GM23338 (cell line): ENCODE measurements at regions not wholly inside any gene's neighbourhood (a gene's known extent, or its start where the extent isn't known, plus 50 kb on each side); places are given as distances from the start of the nearest gene placed in this dataset.

Source experiments
- ATAC-seq: fragments of 200-7000 bp; cut with Tn5 transposase; 3 replicates; pipeline ENCODE4 v1.9.1; 2020
- DNase-seq: peaks from one replicate; pipeline ENCODE4 v3.0.0-alpha.2; 2015; ENCODE audit warnings: low spot score
- H2AFZ ChIP-seq: fragments of 200-600 bp; sonication (generic); 2 replicates; pipeline ENCODE4 v1.8.0; 2016; ENCODE audit warnings: antibody characterized with exemption, mild to moderate bottlenecking, moderate library complexity
- H3F3A ChIP-seq: fragments of 200-600 bp; sonication (generic); replicated peaks from 2 replicates; pipeline ENCODE4 v1.8.0; 2017; ENCODE audit warnings: antibody characterized with exemption, mixed run types, low read depth
- H3K27ac ChIP-seq: fragments of 200-600 bp; sonication (generic); 2 replicates; pipeline ENCODE4 v1.6.1; 2016; ENCODE audit warnings: low read depth
- H3K27me3 ChIP-seq: fragments of 200-600 bp; sonication (generic); 2 replicates; pipeline ENCODE4 v1.8.0; 2016; ENCODE audit warnings: mild to moderate bottlenecking, mixed run types, moderate library complexity; ENCODE audit not compliant: insufficient read depth
- H3K36me3 ChIP-seq: fragments of 200-600 bp; sonication (generic); 2 replicates; pipeline ENCODE4 v1.8.0; 2016; ENCODE audit warnings: mild to moderate bottlenecking; ENCODE audit not compliant: insufficient read depth
- H3K4me1 ChIP-seq: fragments of 200-600 bp; sonication (generic); 2 replicates; pipeline ENCODE4 v1.8.0; 2016; ENCODE audit warnings: mild to moderate bottlenecking, moderate library complexity; ENCODE audit not compliant: insufficient read depth
- H3K4me2 ChIP-seq: fragments of 200-600 bp; sonication (generic); 2 replicates; pipeline ENCODE4 v1.7.1; 2017; ENCODE audit warnings: mixed run types
- H3K4me3 ChIP-seq: fragments of 200-600 bp; sonication (generic); 2 replicates; pipeline ENCODE4 v1.6.1; 2016; ENCODE audit warnings: mixed run types
- H3K79me2 ChIP-seq: fragments of 200-600 bp; sonication (generic); replicated peaks from 2 replicates; pipeline ENCODE4 v1.8.0; 2017; ENCODE audit warnings: mild to moderate bottlenecking; ENCODE audit not compliant: insufficient read depth
- H3K9me2 ChIP-seq: fragments of 200-600 bp; sonication (generic); 2 replicates; pipeline ENCODE4 v1.8.0; 2017; ENCODE audit not compliant: insufficient read depth
- H4K20me1 ChIP-seq: fragments of 200-600 bp; sonication (generic); replicated peaks from 2 replicates; pipeline ENCODE4 v1.8.0; 2017; ENCODE audit warnings: mild to moderate bottlenecking; ENCODE audit not compliant: insufficient read depth
- H3K27ac Mint-ChIP-seq: 2 replicates; pipeline ENCODE4 v1.8.0; 2020; ENCODE audit warnings: inconsistent platforms, mild to moderate bottlenecking, moderate library complexity, mixed read lengths
- H3K27me3 Mint-ChIP-seq: 3 replicates; pipeline ENCODE4 v1.8.0; 2022; ENCODE audit warnings: low read depth, mild to moderate bottlenecking, moderate library complexity, mixed read lengths, inconsistent platforms; ENCODE audit not compliant: insufficient read depth, poor library complexity
- H3K36me3 Mint-ChIP-seq: 3 replicates; pipeline ENCODE4 v1.8.0; 2021; ENCODE audit warnings: low read depth, mild to moderate bottlenecking, inconsistent platforms, moderate library complexity, mixed read lengths
- H3K4me1 Mint-ChIP-seq: 3 replicates; pipeline ENCODE4 v1.8.0; 2020; ENCODE audit warnings: mild to moderate bottlenecking, inconsistent platforms, mixed read lengths
- H3K4me3 Mint-ChIP-seq: 3 replicates; pipeline ENCODE4 v1.8.0; 2021; ENCODE audit warnings: moderate library complexity, mild to moderate bottlenecking, inconsistent platforms, mixed read lengths
- H3K9me3 Mint-ChIP-seq: 3 replicates; pipeline ENCODE4 v1.8.0; 2020; ENCODE audit warnings: moderate library complexity, mild to moderate bottlenecking, inconsistent platforms, mixed read lengths
- ETS1 ChIP-seq: IDR thresholded peaks from 2 replicates; pipeline ENCODE4 v1.6.1; 2016; ENCODE audit warnings: antibody characterized with exemption
- EZH2 ChIP-seq: fragments of 200-600 bp; sonication (generic); IDR thresholded peaks from one replicate; pipeline ENCODE4 v1.8.0; 2017; ENCODE audit warnings: antibody characterized with exemption, mild to moderate bottlenecking, low read depth; ENCODE audit not compliant: unreplicated experiment
- EZH2phosphoT487 ChIP-seq: fragments of 200-600 bp; sonication (generic); IDR thresholded peaks from one replicate; pipeline ENCODE4 v1.8.1; 2018; ENCODE audit warnings: antibody characterized with exemption; ENCODE audit not compliant: unreplicated experiment
- JUNB ChIP-seq: IDR thresholded peaks from one replicate; pipeline ENCODE4 v1.6.1; 2016; ENCODE audit warnings: antibody characterized with exemption; ENCODE audit not compliant: unreplicated experiment
- NANOG ChIP-seq: IDR thresholded peaks from 2 replicates; pipeline ENCODE4 v1.6.1; 2016; ENCODE audit warnings: antibody characterized with exemption, borderline replicate concordance
- STAT1 ChIP-seq: IDR thresholded peaks from one replicate; pipeline ENCODE4 v1.6.1; 2016; ENCODE audit warnings: antibody characterized with exemption; ENCODE audit not compliant: unreplicated experiment
- ZNF331 ChIP-seq: fragments of 250-450 bp; sonication (Bioruptor Pico); IDR thresholded peaks from 2 replicates; pipeline ENCODE4 v1.5.0; 2020; ENCODE audit warnings: low read depth, mild to moderate bottlenecking, moderate library complexity
- TF ChIP-seq, protein P1 (sequence below): fragments of 250-450 bp; sonication (Bioruptor Pico); IDR thresholded peaks from 2 replicates; pipeline ENCODE4 v1.5.0; 2020; ENCODE audit warnings: mild to moderate bottlenecking, moderate library complexity
- TF ChIP-seq, protein P2 (sequence below), 2 experiments: fragments of 200-600 bp in 1 of 2; sonication (generic) in 1 of 2; conservative IDR thresholded peaks; 2 replicates each; pipeline versions ENCODE4 v1.5.1 to v1.6.1; 2016 to 2017; ENCODE audit warnings: antibody characterized with exemption in 2 of 2, low read depth in 2 of 2, mild to moderate bottlenecking in 2 of 2, moderate library complexity in 1 of 2
- TF ChIP-seq, protein P3 (sequence below): IDR thresholded peaks from one replicate; pipeline ENCODE4 v1.6.1; 2018; ENCODE audit warnings: antibody characterized with exemption; ENCODE audit not compliant: unreplicated experiment

GRCh38 chr10:36367362-36367761 is 725.3 kb upstream of the FZD8 start:
- Mint-ChIP-seq H3K4me1 (no peaks in the 10 kb centered on the region), H3K27me3 (no peaks in the 10 kb centered on the region), H3K27ac (no peak overlapping the region), H3K9me3 (no peaks in the 10 kb centered on the region; the same call in 2 of the 3 replicates), H3K36me3 (no peaks in the 10 kb centered on the region), H3K4me3 (no peak overlapping the region)
- H3K4me3 ChIP-seq: no peak overlapping the region
- TF ChIP-seq NANOG (no peak), EZH2phosphoT487 (no peak), STAT1 (no peak), ETS1 (no peak), JUNB (no peak), EZH2 (no peak), ZNF331 (no peak)
- TF ChIP-seq, protein P1, sequence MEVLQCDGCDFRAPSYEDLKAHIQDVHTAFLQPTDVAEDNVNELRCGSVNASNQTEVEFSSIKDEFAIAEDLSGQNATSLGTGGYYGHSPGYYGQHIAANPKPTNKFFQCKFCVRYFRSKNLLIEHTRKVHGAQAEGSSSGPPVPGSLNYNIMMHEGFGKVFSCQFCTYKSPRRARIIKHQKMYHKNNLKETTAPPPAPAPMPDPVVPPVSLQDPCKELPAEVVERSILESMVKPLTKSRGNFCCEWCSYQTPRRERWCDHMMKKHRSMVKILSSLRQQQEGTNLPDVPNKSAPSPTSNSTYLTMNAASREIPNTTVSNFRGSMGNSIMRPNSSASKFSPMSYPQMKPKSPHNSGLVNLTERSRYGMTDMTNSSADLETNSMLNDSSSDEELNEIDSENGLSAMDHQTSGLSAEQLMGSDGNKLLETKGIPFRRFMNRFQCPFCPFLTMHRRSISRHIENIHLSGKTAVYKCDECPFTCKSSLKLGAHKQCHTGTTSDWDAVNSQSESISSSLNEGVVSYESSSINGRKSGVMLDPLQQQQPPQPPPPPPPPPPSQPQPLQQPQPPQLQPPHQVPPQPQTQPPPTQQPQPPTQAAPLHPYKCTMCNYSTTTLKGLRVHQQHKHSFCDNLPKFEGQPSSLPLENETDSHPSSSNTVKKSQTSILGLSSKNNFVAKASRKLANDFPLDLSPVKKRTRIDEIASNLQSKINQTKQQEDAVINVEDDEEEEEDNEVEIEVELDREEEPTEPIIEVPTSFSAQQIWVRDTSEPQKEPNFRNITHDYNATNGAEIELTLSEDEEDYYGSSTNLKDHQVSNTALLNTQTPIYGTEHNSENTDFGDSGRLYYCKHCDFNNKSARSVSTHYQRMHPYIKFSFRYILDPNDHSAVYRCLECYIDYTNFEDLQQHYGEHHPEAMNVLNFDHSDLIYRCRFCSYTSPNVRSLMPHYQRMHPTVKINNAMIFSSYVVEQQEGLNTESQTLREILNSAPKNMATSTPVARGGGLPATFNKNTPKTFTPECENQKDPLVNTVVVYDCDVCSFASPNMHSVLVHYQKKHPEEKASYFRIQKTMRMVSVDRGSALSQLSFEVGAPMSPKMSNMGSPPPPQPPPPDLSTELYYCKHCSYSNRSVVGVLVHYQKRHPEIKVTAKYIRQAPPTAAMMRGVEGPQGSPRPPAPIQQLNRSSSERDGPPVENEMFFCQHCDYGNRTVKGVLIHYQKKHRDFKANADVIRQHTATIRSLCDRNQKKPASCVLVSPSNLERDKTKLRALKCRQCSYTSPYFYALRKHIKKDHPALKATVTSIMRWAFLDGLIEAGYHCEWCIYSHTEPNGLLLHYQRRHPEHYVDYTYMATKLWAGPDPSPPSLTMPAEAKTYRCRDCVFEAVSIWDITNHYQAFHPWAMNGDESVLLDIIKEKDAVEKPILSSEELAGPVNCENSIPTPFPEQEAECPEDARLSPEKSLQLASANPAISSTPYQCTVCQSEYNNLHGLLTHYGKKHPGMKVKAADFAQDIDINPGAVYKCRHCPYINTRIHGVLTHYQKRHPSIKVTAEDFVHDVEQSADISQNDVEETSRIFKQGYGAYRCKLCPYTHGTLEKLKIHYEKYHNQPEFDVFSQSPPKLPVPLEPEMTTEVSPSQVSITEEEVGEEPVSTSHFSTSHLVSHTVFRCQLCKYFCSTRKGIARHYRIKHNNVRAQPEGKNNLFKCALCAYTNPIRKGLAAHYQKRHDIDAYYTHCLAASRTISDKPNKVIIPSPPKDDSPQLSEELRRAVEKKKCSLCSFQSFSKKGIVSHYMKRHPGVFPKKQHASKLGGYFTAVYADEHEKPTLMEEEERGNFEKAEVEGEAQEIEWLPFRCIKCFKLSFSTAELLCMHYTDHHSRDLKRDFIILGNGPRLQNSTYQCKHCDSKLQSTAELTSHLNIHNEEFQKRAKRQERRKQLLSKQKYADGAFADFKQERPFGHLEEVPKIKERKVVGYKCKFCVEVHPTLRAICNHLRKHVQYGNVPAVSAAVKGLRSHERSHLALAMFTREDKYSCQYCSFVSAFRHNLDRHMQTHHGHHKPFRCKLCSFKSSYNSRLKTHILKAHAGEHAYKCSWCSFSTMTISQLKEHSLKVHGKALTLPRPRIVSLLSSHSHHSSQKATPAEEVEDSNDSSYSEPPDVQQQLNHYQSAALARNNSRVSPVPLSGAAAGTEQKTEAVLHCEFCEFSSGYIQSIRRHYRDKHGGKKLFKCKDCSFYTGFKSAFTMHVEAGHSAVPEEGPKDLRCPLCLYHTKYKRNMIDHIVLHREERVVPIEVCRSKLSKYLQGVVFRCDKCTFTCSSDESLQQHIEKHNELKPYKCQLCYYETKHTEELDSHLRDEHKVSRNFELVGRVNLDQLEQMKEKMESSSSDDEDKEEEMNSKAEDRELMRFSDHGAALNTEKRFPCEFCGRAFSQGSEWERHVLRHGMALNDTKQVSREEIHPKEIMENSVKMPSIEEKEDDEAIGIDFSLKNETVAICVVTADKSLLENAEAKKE (CRISPR knock-in tag): no peak
- TF ChIP-seq, protein P2, sequence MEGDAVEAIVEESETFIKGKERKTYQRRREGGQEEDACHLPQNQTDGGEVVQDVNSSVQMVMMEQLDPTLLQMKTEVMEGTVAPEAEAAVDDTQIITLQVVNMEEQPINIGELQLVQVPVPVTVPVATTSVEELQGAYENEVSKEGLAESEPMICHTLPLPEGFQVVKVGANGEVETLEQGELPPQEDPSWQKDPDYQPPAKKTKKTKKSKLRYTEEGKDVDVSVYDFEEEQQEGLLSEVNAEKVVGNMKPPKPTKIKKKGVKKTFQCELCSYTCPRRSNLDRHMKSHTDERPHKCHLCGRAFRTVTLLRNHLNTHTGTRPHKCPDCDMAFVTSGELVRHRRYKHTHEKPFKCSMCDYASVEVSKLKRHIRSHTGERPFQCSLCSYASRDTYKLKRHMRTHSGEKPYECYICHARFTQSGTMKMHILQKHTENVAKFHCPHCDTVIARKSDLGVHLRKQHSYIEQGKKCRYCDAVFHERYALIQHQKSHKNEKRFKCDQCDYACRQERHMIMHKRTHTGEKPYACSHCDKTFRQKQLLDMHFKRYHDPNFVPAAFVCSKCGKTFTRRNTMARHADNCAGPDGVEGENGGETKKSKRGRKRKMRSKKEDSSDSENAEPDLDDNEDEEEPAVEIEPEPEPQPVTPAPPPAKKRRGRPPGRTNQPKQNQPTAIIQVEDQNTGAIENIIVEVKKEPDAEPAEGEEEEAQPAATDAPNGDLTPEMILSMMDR (conservative IDR thresholded peaks at IDR 0.05; ENCODE audit: low read depth in 2 of 2): no peak
- TF ChIP-seq, protein P3, sequence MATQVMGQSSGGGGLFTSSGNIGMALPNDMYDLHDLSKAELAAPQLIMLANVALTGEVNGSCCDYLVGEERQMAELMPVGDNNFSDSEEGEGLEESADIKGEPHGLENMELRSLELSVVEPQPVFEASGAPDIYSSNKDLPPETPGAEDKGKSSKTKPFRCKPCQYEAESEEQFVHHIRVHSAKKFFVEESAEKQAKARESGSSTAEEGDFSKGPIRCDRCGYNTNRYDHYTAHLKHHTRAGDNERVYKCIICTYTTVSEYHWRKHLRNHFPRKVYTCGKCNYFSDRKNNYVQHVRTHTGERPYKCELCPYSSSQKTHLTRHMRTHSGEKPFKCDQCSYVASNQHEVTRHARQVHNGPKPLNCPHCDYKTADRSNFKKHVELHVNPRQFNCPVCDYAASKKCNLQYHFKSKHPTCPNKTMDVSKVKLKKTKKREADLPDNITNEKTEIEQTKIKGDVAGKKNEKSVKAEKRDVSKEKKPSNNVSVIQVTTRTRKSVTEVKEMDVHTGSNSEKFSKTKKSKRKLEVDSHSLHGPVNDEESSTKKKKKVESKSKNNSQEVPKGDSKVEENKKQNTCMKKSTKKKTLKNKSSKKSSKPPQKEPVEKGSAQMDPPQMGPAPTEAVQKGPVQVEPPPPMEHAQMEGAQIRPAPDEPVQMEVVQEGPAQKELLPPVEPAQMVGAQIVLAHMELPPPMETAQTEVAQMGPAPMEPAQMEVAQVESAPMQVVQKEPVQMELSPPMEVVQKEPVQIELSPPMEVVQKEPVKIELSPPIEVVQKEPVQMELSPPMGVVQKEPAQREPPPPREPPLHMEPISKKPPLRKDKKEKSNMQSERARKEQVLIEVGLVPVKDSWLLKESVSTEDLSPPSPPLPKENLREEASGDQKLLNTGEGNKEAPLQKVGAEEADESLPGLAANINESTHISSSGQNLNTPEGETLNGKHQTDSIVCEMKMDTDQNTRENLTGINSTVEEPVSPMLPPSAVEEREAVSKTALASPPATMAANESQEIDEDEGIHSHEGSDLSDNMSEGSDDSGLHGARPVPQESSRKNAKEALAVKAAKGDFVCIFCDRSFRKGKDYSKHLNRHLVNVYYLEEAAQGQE: no peak
- H3F3A ChIP-seq: no peaks in the 10 kb centered on the region
- H3K79me2 ChIP-seq: no peaks in the 10 kb centered on the region
- ATAC-seq: no peak
- H2AFZ ChIP-seq: no peak overlapping the region
- H3K9me2 ChIP-seq: 0 out of 2 replicates have a peak, but pooled peaks cover 5% of the 10 kb centered on the region
- no peaks in the 10 kb centered on the region for H3K36me3 ChIP-seq
- DNase-seq: no peak
- no peak overlapping the region for H3K27ac ChIP-seq
- no peaks in the 10 kb centered on the region for H3K27me3 ChIP-seq
- H4K20me1 ChIP-seq: no peaks in the 10 kb centered on the region
- H3K4me1 ChIP-seq: no peaks in the 10 kb centered on the region
- H3K4me2 ChIP-seq: no peak overlapping the region
